H1 (cell line): ENCODE measurements at regions not wholly inside any gene's neighbourhood (a gene's known extent, or its start where the extent isn't known, plus 50 kb on each side); places are given as distances from the start of the nearest gene placed in this dataset.

Source experiments
- CTCF ChIA-PET: fragments of 300-600 bp; sonication (Branson Sonifier 250); formaldehyde crosslinking; loops from one replicate; lab custom pipeline; 2021; ENCODE audit not compliant: partially characterized antibody; lab: Charles Lee
- POLR2A ChIA-PET: fragments of 300-600 bp; sonication (Branson Sonifier 250); formaldehyde crosslinking; loops from one replicate; lab custom pipeline; 2021; ENCODE audit warnings: inconsistent platforms; ENCODE audit not compliant: partially characterized antibody; lab: Charles Lee
- DNase-seq, 2 experiments: peaks; one replicate each; pipeline versions ENCODE4 v3.0.0 to v3.0.0-alpha.2; 2010 to 2022; ENCODE audit warnings: low spot score in 2 of 2, low read depth in 1 of 2, mixed read lengths in 1 of 2
- FAIRE-seq: peaks from 2 replicates; lab custom pipeline; 2011; peaks lifted over from hg19 to GRCh38; lab: Jason Lieb, UNC
- H2AFZ ChIP-seq: 2 replicates; pipeline ENCODE4 v1.8.1; 2012; ENCODE audit warnings: low read length, inconsistent platforms
- H2AK5ac ChIP-seq: 2 replicates; pipeline ENCODE4 v1.6.1; 2013; ENCODE audit warnings: low read depth, low read length
- H2BK120ac ChIP-seq: replicated peaks from 2 replicates; pipeline ENCODE3; 2013; ENCODE audit warnings: low read depth, low read length, inconsistent platforms
- H2BK12ac ChIP-seq: 2 replicates; pipeline ENCODE4 v1.6.1; 2013; ENCODE audit warnings: low read depth, low read length
- H2BK15ac ChIP-seq: 2 replicates; pipeline ENCODE4 v1.6.1; 2013; ENCODE audit warnings: low read length
- H2BK20ac ChIP-seq: 2 replicates; pipeline ENCODE4 v1.6.1; 2013; ENCODE audit warnings: low read length
- H2BK5ac ChIP-seq: 2 replicates; pipeline ENCODE4 v1.6.1; 2013; ENCODE audit warnings: low read depth, low read length
- H3K14ac ChIP-seq: 2 replicates; pipeline ENCODE4 v1.6.1; 2013; ENCODE audit warnings: inconsistent platforms; ENCODE audit not compliant: insufficient read length
- H3K18ac ChIP-seq: 2 replicates; pipeline ENCODE4 v1.6.1; 2013; ENCODE audit warnings: low read length; ENCODE audit errors: extremely low read depth
- H3K23ac ChIP-seq: 2 replicates; pipeline ENCODE4 v1.6.1; 2013; ENCODE audit warnings: inconsistent platforms; ENCODE audit not compliant: insufficient read length
- H3K23me2 ChIP-seq: 2 replicates; pipeline ENCODE4 v1.6.1; 2013; ENCODE audit warnings: low read depth, low read length
- H3K27ac ChIP-seq: 2 replicates; pipeline ENCODE4 v1.6.1; 2011; ENCODE audit warnings: low read depth, low read length, inconsistent platforms
- H3K27me3 ChIP-seq, 4 experiments: replicated peaks in 1 of 4; 1 replicate in 1 of 4; 2 replicates in 3 of 4; pipeline versions ENCODE4 v1.6.1 to v1.8.1; 2011 to 2013; ENCODE audit warnings: low read length in 3 of 4, mild to moderate bottlenecking in 3 of 4, inconsistent platforms in 2 of 4, mixed read lengths in 2 of 4, moderate library complexity in 1 of 4; ENCODE audit not compliant: control insufficient read depth in 3 of 4, insufficient read depth in 3 of 4; ENCODE audit errors: extremely low read depth in 1 of 4
- H3K36me3 ChIP-seq, 4 experiments: 2 replicates each; pipeline versions ENCODE4 v1.6.1 to v1.8.1; 2011 to 2013; ENCODE audit warnings: mild to moderate bottlenecking in 4 of 4, low read length in 3 of 4, moderate library complexity in 2 of 4, control low read depth in 1 of 4, inconsistent platforms in 1 of 4; ENCODE audit not compliant: insufficient read depth in 4 of 4, control insufficient read depth in 2 of 4
- H3K4ac ChIP-seq: replicated peaks from 2 replicates; pipeline ENCODE3; 2013; ENCODE audit warnings: low read length, low read depth, mixed read lengths, inconsistent platforms; ENCODE audit not compliant: insufficient read length
- H3K4me1 ChIP-seq, 4 experiments: replicated peaks in 1 of 4; 1 replicate in 1 of 4; 2 replicates in 3 of 4; pipeline versions ENCODE4 v1.6.1 to v1.8.1; 2011 to 2013; ENCODE audit warnings: low read length in 3 of 4, inconsistent platforms in 2 of 4, mixed read lengths in 1 of 4; ENCODE audit not compliant: insufficient read depth in 4 of 4, control insufficient read depth in 3 of 4
- H3K4me2 ChIP-seq, 2 experiments: 2 replicates each; pipeline versions ENCODE4 v1.6.1 to v1.8.1; 2011 to 2013; ENCODE audit warnings: low read depth in 2 of 2, low read length in 2 of 2, control low read depth in 1 of 2, inconsistent platforms in 1 of 2, mild to moderate bottlenecking in 1 of 2; ENCODE audit not compliant: insufficient read depth in 1 of 2
- H3K4me3 ChIP-seq, 4 experiments: fragments of 200-600, 300-600 bp in 1 of 4; sonication (generic), shearing (Covaris generic), sonication (Bioruptor Twin) in 1 of 4; 2 replicates each; pipeline versions ENCODE4 v1.5.1 to v1.8.1; 2011 to 2016; ENCODE audit warnings: low read length in 4 of 4, low read depth in 3 of 4, control low read depth in 2 of 4, inconsistent platforms in 2 of 4, mild to moderate bottlenecking in 2 of 4, mixed read lengths in 1 of 4, moderate library complexity in 1 of 4; ENCODE audit not compliant: insufficient read depth in 2 of 4; ENCODE audit errors: extremely low read depth in 1 of 4
- H3K56ac ChIP-seq: replicated peaks from 2 replicates; pipeline ENCODE3; 2013; ENCODE audit warnings: low read depth, mild to moderate bottlenecking, mixed read lengths, low read length, inconsistent platforms; ENCODE audit not compliant: insufficient read length
- H3K79me1 ChIP-seq: 2 replicates; pipeline ENCODE4 v1.6.1; 2013; ENCODE audit warnings: low read depth, low read length, control low read depth
- H3K79me2 ChIP-seq, 2 experiments: 2 replicates each; pipeline versions ENCODE4 v1.6.1 to v1.8.1; 2012 to 2013; ENCODE audit warnings: low read length in 2 of 2, mild to moderate bottlenecking in 2 of 2, inconsistent platforms in 1 of 2; ENCODE audit not compliant: insufficient read depth in 2 of 2, control insufficient read depth in 1 of 2
- H3K9ac ChIP-seq, 4 experiments: replicated peaks in 1 of 4; 1 replicate in 1 of 4; 2 replicates in 3 of 4; pipeline versions ENCODE4 v1.6.1 to v1.8.1; 2011 to 2013; ENCODE audit warnings: low read depth in 3 of 4, low read length in 3 of 4, control low read depth in 2 of 4, mild to moderate bottlenecking in 2 of 4, moderate library complexity in 2 of 4, inconsistent platforms in 1 of 4; ENCODE audit errors: extremely low read depth in 1 of 4
- H3K9me3 ChIP-seq, 2 experiments: 2 replicates each; pipeline versions ENCODE4 v1.6.1 to v1.8.1; 2012 to 2013; ENCODE audit warnings: mild to moderate bottlenecking in 2 of 2, moderate library complexity in 2 of 2, control low read depth in 1 of 2, inconsistent platforms in 1 of 2, low read depth in 1 of 2, low read length in 1 of 2, mixed read lengths in 1 of 2; ENCODE audit not compliant: insufficient read depth in 2 of 2
- H4K20me1 ChIP-seq, 2 experiments: replicated peaks in 1 of 2; 2 replicates each; pipeline versions ENCODE3 to v1.8.1; 2011 to 2013; ENCODE audit warnings: inconsistent platforms in 2 of 2, low read length in 2 of 2, mild to moderate bottlenecking in 1 of 2; ENCODE audit not compliant: insufficient read depth in 2 of 2, control insufficient read depth in 1 of 2
- H4K5ac ChIP-seq: 2 replicates; pipeline ENCODE4 v1.6.1; 2013; ENCODE audit warnings: low read length, low read depth, mixed read lengths, inconsistent platforms; ENCODE audit not compliant: insufficient read length
- H4K8ac ChIP-seq: 2 replicates; pipeline ENCODE4 v1.8.0; 2013; ENCODE audit warnings: mild to moderate bottlenecking, moderate library complexity, low read length, inconsistent platforms; ENCODE audit not compliant: insufficient read depth; ENCODE audit errors: extremely low read depth
- H4K91ac ChIP-seq: replicated peaks from 2 replicates; pipeline ENCODE3; 2013; ENCODE audit warnings: low read length, mixed read lengths, inconsistent platforms; ENCODE audit not compliant: insufficient read length
- BACH1 ChIP-seq: IDR thresholded peaks from 2 replicates; pipeline ENCODE4 v1.6.1; 2012; ENCODE audit warnings: low read length, improper control_type of control experiment
- NANOG ChIP-seq: IDR thresholded peaks from 2 replicates; pipeline ENCODE4 v1.6.1; 2011; ENCODE audit warnings: low read length, low read depth, mild to moderate bottlenecking, inconsistent platforms; ENCODE audit not compliant: insufficient read depth, poor library complexity, severe bottlenecking
- POLR2AphosphoS5 ChIP-seq: IDR thresholded peaks from 2 replicates; pipeline ENCODE4 v1.6.1; 2011; ENCODE audit warnings: low read depth, low read length
- RBBP5 ChIP-seq: IDR thresholded peaks from 2 replicates; pipeline ENCODE4 v1.7.1; 2012; ENCODE audit warnings: low read depth, mild to moderate bottlenecking, inconsistent platforms, low read length, moderate library complexity, borderline replicate concordance
- SAP30 ChIP-seq: fragments of 300-600 bp; sonication (generic); IDR thresholded peaks from 2 replicates; pipeline ENCODE4 v1.7.1; 2012; ENCODE audit warnings: low read length, moderate library complexity, mild to moderate bottlenecking, inconsistent platforms; ENCODE audit not compliant: insufficient read depth, insufficient replicate concordance
- WGBS, 2 experiments: shearing (Covaris generic) in 1 of 2; methylation state at CpG; one replicate each; pipeline versions ENCODE4 v1.1.6 to v1.1.7; 2013 to 2015; ENCODE audit warnings: low lambda C conversion rate in 2 of 2, mixed read lengths in 2 of 2, inconsistent platforms in 1 of 2, low coverage in 1 of 2, missing lambda C conversion rate in 1 of 2; ENCODE audit not compliant: insufficient replicate concordance in 2 of 2, insufficient coverage in 1 of 2, insufficient read length in 1 of 2; ENCODE audit errors: extremely low coverage in 1 of 2, missing lambda C conversion rate in 1 of 2; 5-methylcytosine and 5-hydroxymethylcytosine counted together
- TF ChIP-seq, protein P1 (sequence below): IDR thresholded peaks from 2 replicates; pipeline ENCODE4 v1.6.1; 2011; ENCODE audit warnings: low read depth, mild to moderate bottlenecking, low read length; ENCODE audit not compliant: insufficient read depth
- TF ChIP-seq, protein P2 (sequence below): IDR thresholded peaks from 2 replicates; pipeline ENCODE4 v1.6.1; 2011; ENCODE audit warnings: low read length, improper control_type of control experiment

DNA sequence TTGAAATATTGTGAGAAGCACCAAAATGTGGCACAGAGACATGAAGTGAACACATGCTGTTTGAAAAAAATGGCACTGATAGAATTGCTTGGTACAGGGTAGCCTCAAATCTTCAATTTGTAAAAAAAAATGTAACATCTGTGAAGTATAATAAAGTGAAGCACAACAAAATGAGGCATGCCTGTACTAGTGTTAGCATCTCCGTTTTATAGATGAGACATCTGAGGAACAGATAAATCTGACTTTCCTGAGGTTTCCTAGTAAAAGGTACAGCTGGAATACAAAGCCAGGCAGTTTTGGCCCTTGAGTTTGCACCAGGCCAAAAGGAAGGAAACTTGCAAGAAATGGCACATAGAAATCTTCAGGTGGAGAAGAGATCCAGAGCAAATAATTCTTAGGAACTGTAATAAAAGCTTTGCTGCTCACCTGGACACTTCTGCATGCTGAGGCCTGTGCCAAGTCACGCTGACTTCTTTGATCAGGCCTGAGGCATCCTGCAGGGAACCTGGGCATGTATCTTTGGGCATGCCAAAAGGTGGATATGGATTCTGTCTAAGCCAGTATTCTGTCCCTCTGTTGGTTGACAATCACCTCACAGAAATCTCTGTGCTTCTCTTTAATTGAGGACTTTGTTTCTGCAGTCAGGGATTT, 251.5 kb upstream of the PLPP4 start:
- H2AFZ ChIP-seq, result no peak overlapping the region

More for the DNA sequence above, 251.5 kb upstream of the PLPP4 start:
- FAIRE-seq (no peak), DNase-seq (no peak)
- H3K36me3 ChIP-seq, result no peaks in the 10 kb centered on the region
- H4K5ac ChIP-seq, result no peak overlapping the region
- WGBS, 2 experiments, result 87% methylated on average over 2 of the region's 2 CpGs; no CpG with 5 or more reads in 1 of the 2 experiments
- no peak overlapping the region for H2BK5ac ChIP-seq
- no peak overlapping the region for H3K9ac ChIP-seq
- H3K4me3 ChIP-seq, result no peak overlapping the region
- no peaks in the 10 kb centered on the region for H3K79me2 ChIP-seq
- H2BK12ac ChIP-seq, result no peak overlapping the region
- ChIA-PET CTCF (interaction anchor here (2.6 kb wide), 1 partner anchor 16 kb away, joined by 6 read pairs; no protein-coding TSS in a partner anchor), POLR2A (no interaction called here)
- no peaks in the 10 kb centered on the region for H3K23me2 ChIP-seq
- H3K56ac ChIP-seq, result no peak overlapping the region
- no peak overlapping the region for H2BK20ac ChIP-seq
- H2BK120ac ChIP-seq, result no peak overlapping the region
- H3K27me3 ChIP-seq, result no peaks in the 10 kb centered on the region
- H3K18ac ChIP-seq, result no peak overlapping the region
- H3K4me2 ChIP-seq, result no peak overlapping the region
- TF ChIP-seq POLR2AphosphoS5 (no peak), RBBP5 (no peak), NANOG (no peak), SAP30 (no peak), BACH1 (no peak)
- TF ChIP-seq, protein P1, sequence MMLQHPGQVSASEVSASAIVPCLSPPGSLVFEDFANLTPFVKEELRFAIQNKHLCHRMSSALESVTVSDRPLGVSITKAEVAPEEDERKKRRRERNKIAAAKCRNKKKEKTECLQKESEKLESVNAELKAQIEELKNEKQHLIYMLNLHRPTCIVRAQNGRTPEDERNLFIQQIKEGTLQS, result no peak
- TF ChIP-seq, protein P2, sequence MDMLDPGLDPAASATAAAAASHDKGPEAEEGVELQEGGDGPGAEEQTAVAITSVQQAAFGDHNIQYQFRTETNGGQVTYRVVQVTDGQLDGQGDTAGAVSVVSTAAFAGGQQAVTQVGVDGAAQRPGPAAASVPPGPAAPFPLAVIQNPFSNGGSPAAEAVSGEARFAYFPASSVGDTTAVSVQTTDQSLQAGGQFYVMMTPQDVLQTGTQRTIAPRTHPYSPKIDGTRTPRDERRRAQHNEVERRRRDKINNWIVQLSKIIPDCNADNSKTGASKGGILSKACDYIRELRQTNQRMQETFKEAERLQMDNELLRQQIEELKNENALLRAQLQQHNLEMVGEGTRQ, result no peak
- no peaks in the 10 kb centered on the region for H3K9me3 ChIP-seq
- peaks cover 0 to 1% of the 10 kb centered on the region in 2 experiments for H4K20me1 ChIP-seq
- H3K4me1 ChIP-seq, result no peaks in the 10 kb centered on the region
- no peak overlapping the region for H4K8ac ChIP-seq
- H3K14ac ChIP-seq, result no peak overlapping the region
- H3K23ac ChIP-seq, result no peak overlapping the region
- H2AK5ac ChIP-seq, result no peak overlapping the region
- H3K4ac ChIP-seq, result no peak overlapping the region
- no peak overlapping the region for H4K91ac ChIP-seq
- no peaks in the 10 kb centered on the region for H3K79me1 ChIP-seq
- H3K27ac ChIP-seq, result no peak overlapping the region
- H2BK15ac ChIP-seq, result no peak overlapping the region
